GM19455 (cell line): ENCODE measurements at regions not wholly inside any gene's neighbourhood (a gene's known extent, or its start where the extent isn't known, plus 50 kb on each side); places are given as distances from the start of the nearest gene placed in this dataset.
"Not testable (repeated sequence)": the region's sequence is repeated elsewhere in the genome, so short reads cannot be mapped to it uniquely, and the experiment has no call there.

Experiments used
- ATAC-seq: cut with Tn5 transposase; IDR thresholded peaks from one replicate; pipeline ENCODE4 v1.9.1; 2021; ENCODE audit not compliant: unreplicated experiment

GRCh38 chr2:66109419-66109818 is 325.5 kb upstream of the MEIS1 start:
- ATAC-seq, result no peak

GRCh38 chr2:66105066-66105753 is 329.7 kb upstream of the MEIS1 start:
- ATAC-seq, result no peak

- no peak for ATAC-seq
These were observed 331.3 kb upstream of the MEIS1 start for GRCh38 chr2:66103581-66103980.

- no peak for ATAC-seq
These were observed 333.7 kb upstream of the MEIS1 start for GRCh38 chr2:66101206-66101605.

- no peak for ATAC-seq
These were observed 339.0 kb upstream of the MEIS1 start for GRCh38 chr2:66095820-66096345.

GRCh38 chr2:66094689-66095088 is 340.2 kb upstream of the MEIS1 start:
- ATAC-seq, result not testable (repeated sequence)

- ATAC-seq, result no peak
These were observed 341.6 kb upstream of the MEIS1 start for GRCh38 chr2:66093371-66093770.

GRCh38 chr2:66084948-66085590 is 349.9 kb upstream of the MEIS1 start:
- ATAC-seq, result no peak

GRCh38 chr2:66082581-66082980 is 352.3 kb upstream of the MEIS1 start:
- ATAC-seq, result no peak

GRCh38 chr2:66080127-66080526 is 354.8 kb upstream of the MEIS1 start:
- ATAC-seq, result no peak

- ATAC-seq, result no peak
These were observed 361.8 kb upstream of the MEIS1 start for GRCh38 chr2:66073172-66073571.

- no peak for ATAC-seq
These were observed 364.0 kb upstream of the MEIS1 start for GRCh38 chr2:66070721-66071602.

- ATAC-seq, result no peak
These were observed 364.8 kb upstream of the MEIS1 start for GRCh38 chr2:66069937-66070720.

GRCh38 chr2:66066032-66066431 is 368.9 kb upstream of the MEIS1 start:
- ATAC-seq, result no peak

GRCh38 chr2:66059332-66059731 is 375.6 kb upstream of the MEIS1 start:
- ATAC-seq, result no peak

- ATAC-seq, result no peak
These were observed 376.2 kb upstream of the MEIS1 start for GRCh38 chr2:66058675-66059074.

GRCh38 chr2:66057844-66058243 is 377.1 kb upstream of the MEIS1 start:
- ATAC-seq, result no peak

- no peak for ATAC-seq
These were observed 384.5 kb upstream of the MEIS1 start for GRCh38 chr2:66050392-66050791.

GRCh38 chr2:66048667-66049066 is 386.3 kb upstream of the MEIS1 start:
- ATAC-seq, result no peak

- no peak for ATAC-seq
These were observed 392.8 kb upstream of the MEIS1 start for GRCh38 chr2:66041902-66042657.
